ENCODE measurements at regions not wholly inside any gene's neighbourhood (a gene's known extent, or its start where the extent isn't known, plus 50 kb on each side); places are given as distances from the start of the nearest gene placed in this dataset.

DNA sequence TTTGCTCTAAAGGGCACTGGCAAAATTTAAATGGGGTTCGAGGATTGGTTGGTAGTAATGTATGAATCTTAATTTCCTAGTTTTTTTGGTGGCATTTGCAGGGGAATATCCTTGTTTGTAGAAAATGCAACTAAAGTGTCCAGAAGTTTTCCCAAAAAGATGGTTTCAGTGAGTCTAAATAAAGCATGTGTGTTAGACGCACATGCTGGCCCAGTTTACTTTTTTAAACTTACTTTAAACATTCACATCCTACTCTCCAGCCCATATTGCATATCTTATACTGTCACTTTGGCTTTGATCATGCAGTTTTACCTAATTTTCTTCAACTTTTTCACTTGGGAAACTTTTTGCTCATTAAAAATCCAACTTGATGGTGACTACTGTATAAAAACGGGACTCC lies 744.0 kb upstream of the CELF2 start:
- no peak overlapping the region for H2AK9ac ChIP-seq (replicated peaks; ENCODE audit: low read depth, low read length, poor library complexity)
- dilution Hi-C loops (cut with HindIII; ENCODE audit: low sequenced_read_pairs, unreplicated experiment), result no loop called here
- POLR2A ChIA-PET (ENCODE audit: unreplicated experiment), result no interaction called here

More for the DNA sequence above, 744.0 kb upstream of the CELF2 start:
- H3K27me3 ChIP-seq (ENCODE audit: control insufficient read depth, insufficient read depth, low read length), result no peaks in the 10 kb centered on the region
- H2BK5ac ChIP-seq (ENCODE audit: low read depth, low read length, poor library complexity, severe bottlenecking), result no peak overlapping the region
- 43% methylated on average over 2 of the region's 3 CpGs; no CpG with 5 or more reads in 1 of the 2 experiments for WGBS, 2 experiments (ENCODE audit: extremely low coverage in 2 of 2, insufficient read length in 1 of 2)
- H3K36me3 ChIP-seq (ENCODE audit: control insufficient read depth, insufficient read depth, low read length), result no peaks in the 10 kb centered on the region
- in situ Hi-C loops (cut with MboI; ENCODE audit: low sequenced_read_pairs) (no loop called here), intact Hi-C loops (cut with micrococcal nuclease) (no loop called here)
- no peak overlapping the region for H3K4ac ChIP-seq (ENCODE audit: low read depth, low read length)
- ATAC-seq (ENCODE audit: low read depth), result no peak
- H3K14ac ChIP-seq (replicated peaks; ENCODE audit: low read depth, low read length), result no peak overlapping the region
- H2BK120ac ChIP-seq (ENCODE audit: low read depth, low read length), result no peak overlapping the region
- no peak overlapping the region for H3K56ac ChIP-seq (ENCODE audit: extremely low read depth, insufficient read depth, low read length)
- BruUV-seq (replicated peaks), result no TSS peak
- no peak overlapping the region for H2AFZ ChIP-seq (replicated peaks; ENCODE audit: low read length, poor library complexity)
- no peak overlapping the region for H3K9ac ChIP-seq (ENCODE audit: low read depth, low read length)
- H4K5ac ChIP-seq (ENCODE audit: low read depth, low read length), result no peak overlapping the region
- no peak overlapping the region for H3K18ac ChIP-seq (ENCODE audit: low read depth, low read length)
- no peak overlapping the region for H2AK5ac ChIP-seq (ENCODE audit: low read depth, low read length)
- H4K8ac ChIP-seq (ENCODE audit: low read depth in 2 of 2, low read length in 2 of 2), result no peak overlapping the region
- no peaks in the 10 kb centered on the region for H3K9me3 ChIP-seq (ENCODE audit: control insufficient read depth, insufficient read depth, low read length)
- H3K4me3 ChIP-seq (ENCODE audit: insufficient read depth, low read depth, low read length), result no peak overlapping the region
- no peaks in the 10 kb centered on the region for H4K20me1 ChIP-seq (ENCODE audit: insufficient read depth, low read length)
- DNase-seq, result no peak
- H3K27ac ChIP-seq (ENCODE audit: insufficient read depth, low read length), result no peak overlapping the region
- no peak overlapping the region for H4K91ac ChIP-seq (ENCODE audit: insufficient read depth, low read depth, low read length)
- no peak overlapping the region for H2BK20ac ChIP-seq (ENCODE audit: low read depth, low read length)
- H3K4me1 ChIP-seq (ENCODE audit: control insufficient read depth, insufficient read depth, low read length), result no peaks in the 10 kb centered on the region
- CTCF ChIA-PET, result no interaction called here
- H3K9me1 ChIP-seq (ENCODE audit: insufficient read depth, low read length), result no peaks in the 10 kb centered on the region
- H3K79me1 ChIP-seq (ENCODE audit: low read depth in 1 of 2, low read length in 2 of 2), result no peaks in the 10 kb centered on the region
- H3K23ac ChIP-seq (ENCODE audit: low read depth, low read length), result no peak overlapping the region
- H2BK15ac ChIP-seq (ENCODE audit: low read depth, low read length), result no peak overlapping the region
- TF ChIP-seq, protein P1, sequence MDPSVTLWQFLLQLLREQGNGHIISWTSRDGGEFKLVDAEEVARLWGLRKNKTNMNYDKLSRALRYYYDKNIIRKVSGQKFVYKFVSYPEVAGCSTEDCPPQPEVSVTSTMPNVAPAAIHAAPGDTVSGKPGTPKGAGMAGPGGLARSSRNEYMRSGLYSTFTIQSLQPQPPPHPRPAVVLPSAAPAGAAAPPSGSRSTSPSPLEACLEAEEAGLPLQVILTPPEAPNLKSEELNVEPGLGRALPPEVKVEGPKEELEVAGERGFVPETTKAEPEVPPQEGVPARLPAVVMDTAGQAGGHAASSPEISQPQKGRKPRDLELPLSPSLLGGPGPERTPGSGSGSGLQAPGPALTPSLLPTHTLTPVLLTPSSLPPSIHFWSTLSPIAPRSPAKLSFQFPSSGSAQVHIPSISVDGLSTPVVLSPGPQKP (IDR thresholded peaks at IDR 0.05; ENCODE audit: borderline replicate concordance, low read depth, low read length), result no peak
- TF ChIP-seq MXI1 (IDR thresholded peaks at IDR 0.05; ENCODE audit: borderline replicate concordance, low read depth, low read length) (no peak), RCOR1 (IDR thresholded peaks at IDR 0.05; ENCODE audit: insufficient replicate concordance, low read length) (no peak), POLR2A (IDR thresholded peaks at IDR 0.05; ENCODE audit: low read depth, low read length) (no peak)
- no peak overlapping the region for H3K4me2 ChIP-seq (ENCODE audit: low read depth, low read length)

All from IMR-90 (cell line).